GM23248 (cell line): ENCODE measurements at regions not wholly inside any gene's neighbourhood (a gene's known extent, or its start where the extent isn't known, plus 50 kb on each side); places are given as distances from the start of the nearest gene placed in this dataset.

Experiments used
- DNase-seq: peaks from one replicate; pipeline ENCODE4 v3.0.0-alpha.2; 2015
- H2AFZ ChIP-seq: fragments of 200-600 bp; sonication (generic); 2 replicates; pipeline ENCODE4 v1.6.1; 2016; ENCODE audit warnings: antibody characterized with exemption
- H3F3A ChIP-seq: fragments of 200-600 bp; sonication (generic); 2 replicates; pipeline ENCODE4 v1.6.1; 2016; ENCODE audit warnings: mild to moderate bottlenecking, antibody characterized with exemption, mixed run types; ENCODE audit not compliant: insufficient read depth
- H3K27ac ChIP-seq: fragments of 200-600 bp; sonication (generic); 2 replicates; pipeline ENCODE4 v1.5.1; 2016; ENCODE audit warnings: mild to moderate bottlenecking
- H3K27me3 ChIP-seq: fragments of 200-600 bp; sonication (generic); replicated peaks from 2 replicates; pipeline ENCODE4 v1.6.1; 2016; ENCODE audit warnings: mild to moderate bottlenecking; ENCODE audit not compliant: insufficient read depth
- H3K36me3 ChIP-seq: fragments of 200-600 bp; sonication (generic); 2 replicates; pipeline ENCODE4 v1.6.1; 2016; ENCODE audit warnings: low read depth, mild to moderate bottlenecking
- H3K4me1 ChIP-seq: fragments of 200-600 bp; sonication (generic); 2 replicates; pipeline ENCODE4 v1.6.1; 2016; ENCODE audit warnings: mild to moderate bottlenecking; ENCODE audit not compliant: insufficient read depth
- H3K4me2 ChIP-seq: fragments of 200-600 bp; sonication (generic); one replicate; pipeline ENCODE4 v1.6.1; 2016; ENCODE audit warnings: mild to moderate bottlenecking; ENCODE audit not compliant: unreplicated experiment
- H3K4me3 ChIP-seq: fragments of 200-600 bp; sonication (generic); 2 replicates; pipeline ENCODE4 v1.5.1; 2016; ENCODE audit warnings: mild to moderate bottlenecking
- H3K79me2 ChIP-seq: fragments of 200-600 bp; sonication (generic); 2 replicates; pipeline ENCODE4 v1.6.1; 2016; ENCODE audit warnings: mild to moderate bottlenecking; ENCODE audit not compliant: insufficient read depth
- H3K9ac ChIP-seq: fragments of 200-600 bp; sonication (generic); 2 replicates; pipeline ENCODE4 v1.6.1; 2016; ENCODE audit warnings: mild to moderate bottlenecking
- H3K9me2 ChIP-seq: fragments of 200-600 bp; sonication (generic); 2 replicates; pipeline ENCODE4 v1.6.1; 2016; ENCODE audit warnings: mixed run types, mild to moderate bottlenecking, moderate library complexity; ENCODE audit not compliant: insufficient read depth
- H3K9me3 ChIP-seq: fragments of 200-600 bp; sonication (generic); one replicate; pipeline ENCODE4 v1.6.1; 2017; ENCODE audit warnings: low read depth
- H4K20me1 ChIP-seq: fragments of 200-600 bp; sonication (generic); 2 replicates; pipeline ENCODE4 v1.6.0; 2016; ENCODE audit not compliant: insufficient read depth
- EZH2 ChIP-seq: fragments of 200-600 bp; sonication (generic); IDR thresholded peaks from 2 replicates; pipeline ENCODE4 v1.6.1; 2018; ENCODE audit warnings: antibody characterized with exemption, mild to moderate bottlenecking; ENCODE audit not compliant: insufficient read depth, poor library complexity, severe bottlenecking
- EZH2phosphoT487 ChIP-seq: fragments of 200-600 bp; sonication (generic); IDR thresholded peaks from 2 replicates; pipeline ENCODE4 v1.6.1; 2018; ENCODE audit warnings: antibody characterized with exemption, moderate library complexity, mild to moderate bottlenecking, low read depth; ENCODE audit not compliant: insufficient read depth
- WGBS, 2 experiments: methylation state at CpG; one replicate each; pipeline ENCODE4 v1.1.6; 2015 to 2017; ENCODE audit warnings: low lambda C conversion rate in 2 of 2, low coverage in 1 of 2; ENCODE audit errors: missing lambda C conversion rate in 2 of 2; 5-methylcytosine and 5-hydroxymethylcytosine counted together
- in situ Hi-C: fragments of 300-500 bp; cut with MboI; formaldehyde crosslinking; loops from 2 replicates; pipeline ENCODE4 v1.15.0; 2020

- H3K4me3 ChIP-seq, result no peak overlapping the region
- H3K9ac ChIP-seq, result no peak overlapping the region
- no peaks in the 10 kb centered on the region for H3F3A ChIP-seq
- H3K79me2 ChIP-seq, result no peaks in the 10 kb centered on the region
- no peaks in the 10 kb centered on the region for H3K4me1 ChIP-seq
- no peak overlapping the region for H2AFZ ChIP-seq
- in situ Hi-C loops, result no loop called here
- no peak for TF ChIP-seq EZH2
- no peak for TF ChIP-seq EZH2phosphoT487
- H3K36me3 ChIP-seq, result no peaks in the 10 kb centered on the region
- H3K9me2 ChIP-seq, result no peaks in the 10 kb centered on the region
- 19 to 20% methylated on average over 5 of the region's 5 CpGs for WGBS, 2 experiments
- H3K9me3 ChIP-seq, result no peaks in the 10 kb centered on the region
- H3K27ac ChIP-seq, result no peak overlapping the region
- DNase-seq, result no peak
- H3K4me2 ChIP-seq, result no peak overlapping the region
- no peaks in the 10 kb centered on the region for H4K20me1 ChIP-seq
- no peaks in the 10 kb centered on the region for H3K27me3 ChIP-seq
These were observed 198.5 kb upstream of the HS3ST4 start for GRCh38 chr16:25493136-25493811.

GRCh38 chr16:25488435-25488834 lies 203.3 kb upstream of the HS3ST4 start:
- H3K4me2 ChIP-seq, result no peak overlapping the region
- H4K20me1 ChIP-seq, result no peaks in the 10 kb centered on the region
- H3F3A ChIP-seq, result no peaks in the 10 kb centered on the region
- no peaks in the 10 kb centered on the region for H3K27me3 ChIP-seq
- H3K27ac ChIP-seq, result no peak overlapping the region
- H3K9me3 ChIP-seq, result no peaks in the 10 kb centered on the region
- 20 to 22% methylated on average over 4 of the region's 4 CpGs for WGBS, 2 experiments
- H3K4me3 ChIP-seq, result no peak overlapping the region
- TF ChIP-seq EZH2 (no peak), EZH2phosphoT487 (no peak)
- no peak overlapping the region for H3K9ac ChIP-seq
- in situ Hi-C loops, result no loop called here
- no peak for DNase-seq
- H3K36me3 ChIP-seq, result no peaks in the 10 kb centered on the region
- H2AFZ ChIP-seq, result no peak overlapping the region
- H3K79me2 ChIP-seq, result no peaks in the 10 kb centered on the region
- H3K9me2 ChIP-seq, result no peaks in the 10 kb centered on the region
- no peaks in the 10 kb centered on the region for H3K4me1 ChIP-seq

- Histone ChIP-seq H3K27ac (no peak overlapping the region), H3K79me2 (no peaks in the 10 kb centered on the region), H3K27me3 (no peaks in the 10 kb centered on the region), H3K9me3 (no peaks in the 10 kb centered on the region), H2AFZ (no peak overlapping the region), H3K4me3 (no peak overlapping the region), H3K4me1 (no peaks in the 10 kb centered on the region), H3K36me3 (no peaks in the 10 kb centered on the region), H3K9me2 (no peaks in the 10 kb centered on the region), H3K4me2 (no peak overlapping the region), H3F3A (no peaks in the 10 kb centered on the region), H4K20me1 (no peaks in the 10 kb centered on the region), H3K9ac (no peak overlapping the region)
- TF ChIP-seq EZH2 (no peak), EZH2phosphoT487 (no peak)
- DNase-seq, result no peak
- in situ Hi-C loops, result no loop called here
- 6 to 16% methylated on average over 1 of the region's 1 CpG for WGBS, 2 experiments
These were observed 203.9 kb upstream of the HS3ST4 start for GRCh38 chr16:25487888-25488287.

GRCh38 chr16:25481636-25482035 lies 210.1 kb upstream of the HS3ST4 start:
- no peak for TF ChIP-seq EZH2
- TF ChIP-seq EZH2phosphoT487, result no peak
- Histone ChIP-seq H3F3A (no peaks in the 10 kb centered on the region), H3K4me1 (no peaks in the 10 kb centered on the region), H3K9me2 (no peaks in the 10 kb centered on the region), H3K9me3 (no peaks in the 10 kb centered on the region), H3K27me3 (no peaks in the 10 kb centered on the region), H3K27ac (no peak overlapping the region), H3K4me2 (no peak overlapping the region), H3K79me2 (no peaks in the 10 kb centered on the region), H4K20me1 (no peaks in the 10 kb centered on the region), H3K4me3 (no peak overlapping the region), H2AFZ (no peak overlapping the region), H3K36me3 (no peaks in the 10 kb centered on the region), H3K9ac (no peak overlapping the region)
- DNase-seq, result no peak
- in situ Hi-C loops, result no loop called here
- 17 to 41% methylated on average over 1 of the region's 1 CpG for WGBS, 2 experiments

- Histone ChIP-seq H3K4me1 (no peaks in the 10 kb centered on the region), H4K20me1 (no peaks in the 10 kb centered on the region), H3K27ac (no peak overlapping the region), H2AFZ (no peak overlapping the region), H3K9me2 (no peaks in the 10 kb centered on the region), H3K36me3 (no peaks in the 10 kb centered on the region), H3F3A (no peaks in the 10 kb centered on the region), H3K9ac (no peak overlapping the region), H3K4me2 (no peak overlapping the region), H3K27me3 (no peaks in the 10 kb centered on the region), H3K9me3 (no peaks in the 10 kb centered on the region), H3K79me2 (no peaks in the 10 kb centered on the region), H3K4me3 (no peak overlapping the region)
- DNase-seq, result no peak
- TF ChIP-seq EZH2, result no peak
- no peak for TF ChIP-seq EZH2phosphoT487
- in situ Hi-C loops, result no loop called here
- WGBS, 2 experiments, result 0 to 6% methylated on average over 1 of the region's 1 CpG
These were observed 213.3 kb upstream of the HS3ST4 start for GRCh38 chr16:25478476-25478875.
